Stromal cell of bone marrow (primary cell): ENCODE measurements at regions not wholly inside any gene's neighbourhood (a gene's known extent, or its start where the extent isn't known, plus 50 kb on each side); places are given as distances from the start of the nearest gene placed in this dataset.

ENCODE experiments used
- DNase-seq: peaks from one replicate; pipeline ENCODE4 v3.0.0-alpha.2; 2012; ENCODE audit warnings: low read depth

DNA sequence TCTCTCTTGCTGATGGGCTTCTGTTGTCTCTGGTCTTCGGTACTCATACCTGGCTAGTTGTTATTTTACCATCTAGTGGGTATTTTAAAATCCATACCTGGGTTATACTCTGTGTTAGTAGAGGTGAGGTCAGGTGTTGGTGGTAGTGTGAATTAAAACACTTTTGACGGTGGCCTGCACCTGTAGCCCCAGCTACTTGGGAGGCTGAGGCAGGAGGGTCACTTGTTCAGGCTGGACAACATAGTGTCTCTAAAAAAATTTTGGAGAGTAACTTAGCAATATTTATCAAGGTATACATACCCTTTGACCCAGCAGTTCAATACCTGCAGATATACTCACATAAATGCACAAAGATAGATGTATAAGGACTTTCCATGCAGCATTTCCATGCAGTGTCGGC lies 55.4 kb downstream of the GSX1 start:
- no peak for DNase-seq

DNA sequence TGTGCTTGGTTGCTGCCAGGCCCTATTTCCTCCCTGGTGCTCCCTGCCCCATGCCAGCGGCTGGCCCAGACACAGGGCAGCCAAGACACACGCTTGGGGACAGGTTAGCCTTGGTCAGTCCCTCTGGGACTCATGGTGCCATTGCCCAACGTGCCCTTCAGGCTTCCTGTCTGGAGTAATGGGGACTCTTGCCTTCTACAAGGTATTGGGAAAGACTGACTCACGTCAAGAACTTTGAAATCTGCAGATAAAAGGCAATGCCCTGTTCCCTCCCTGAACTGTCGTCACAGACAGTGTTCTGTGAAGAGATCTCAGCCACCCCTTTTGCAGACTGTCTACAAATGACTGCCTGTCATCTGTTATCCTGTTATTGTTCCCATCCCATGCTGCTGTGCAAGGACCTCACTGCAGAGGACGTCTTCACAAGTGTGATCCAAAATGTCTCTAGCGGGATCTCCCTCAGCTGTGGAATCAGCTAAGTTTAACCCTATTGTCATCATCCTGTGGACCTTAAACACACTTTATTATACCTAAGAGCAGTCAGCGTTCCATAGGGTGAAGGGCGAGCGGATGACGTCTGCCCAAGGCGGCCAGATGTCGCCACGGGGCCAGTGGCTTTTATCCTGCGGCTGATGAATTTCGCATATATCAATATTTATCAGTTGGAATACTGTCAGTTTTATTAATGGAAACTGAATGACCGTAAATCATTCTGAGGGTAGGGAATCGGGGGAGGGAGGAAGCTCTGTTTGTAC lies 59.0 kb downstream of the GSX1 start:
- DNase-seq: no peak

DNA sequence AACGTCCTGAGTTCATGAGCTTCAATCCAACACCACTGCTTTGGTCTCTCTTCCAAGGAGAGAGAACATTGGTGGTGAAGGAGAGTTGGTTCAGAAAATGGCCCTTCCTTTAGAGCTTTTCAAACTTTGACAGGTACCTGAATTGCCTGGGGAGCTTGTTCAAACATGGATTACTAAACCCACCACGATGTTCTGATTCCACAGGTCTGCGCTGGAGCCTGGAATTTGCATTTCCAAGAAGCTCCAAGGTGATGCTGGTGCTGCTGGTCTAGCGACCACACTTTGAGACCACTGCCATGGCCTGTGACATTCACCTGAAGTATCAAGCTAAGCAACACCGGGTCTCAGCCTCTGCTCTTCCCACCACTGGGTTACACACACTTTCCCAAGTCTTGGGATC lies 60.2 kb downstream of the GSX1 start:
- no peak for DNase-seq

- DNase-seq: no peak
Observed at GRCh38 chr13:27853335-27853734, 61.1 kb downstream of the GSX1 start.

DNA sequence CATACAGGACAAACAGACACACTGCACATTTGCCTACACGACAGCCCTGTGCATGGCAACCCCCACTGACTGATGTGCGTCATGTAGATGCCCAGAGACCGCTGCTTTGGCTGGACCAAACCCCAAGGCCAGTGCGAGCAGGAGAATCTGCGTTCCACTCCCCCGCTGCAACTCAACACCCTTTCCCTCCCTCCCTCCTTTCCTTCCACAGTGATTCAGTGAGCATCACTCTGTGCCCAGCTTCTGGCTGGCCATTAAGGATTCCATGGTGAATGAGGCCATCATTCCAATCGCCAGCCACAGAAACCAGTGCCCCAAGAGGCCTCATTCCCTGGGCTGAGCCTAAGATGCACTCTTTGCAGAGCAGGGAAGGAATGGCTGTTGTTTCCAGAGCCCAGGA lies 61.6 kb downstream of the GSX1 start:
- DNase-seq: peak; percentile 73

DNA sequence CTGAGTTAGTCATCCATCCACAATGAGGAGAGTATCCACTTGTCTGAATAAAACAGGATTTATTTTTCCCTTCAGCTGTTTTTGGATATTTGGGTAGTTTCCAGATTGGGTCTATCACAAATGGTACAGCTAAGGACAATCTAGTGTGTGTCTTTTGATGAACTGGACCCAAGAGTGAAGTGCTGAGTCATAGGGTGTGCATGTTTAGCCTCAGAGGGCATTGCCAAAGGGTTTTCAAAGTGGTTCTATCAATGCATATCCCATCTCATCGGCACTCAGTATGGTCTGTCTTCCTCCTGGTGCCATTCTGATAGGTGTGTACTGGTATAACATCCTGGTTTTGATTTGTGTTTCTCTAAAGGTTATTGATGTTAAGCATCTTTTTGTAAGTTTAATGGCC lies 62.3 kb downstream of the GSX1 start:
- no peak for DNase-seq

GRCh38 chr13:27855381-27855780 lies 63.1 kb downstream of the GSX1 start:
- no peak for DNase-seq

DNA sequence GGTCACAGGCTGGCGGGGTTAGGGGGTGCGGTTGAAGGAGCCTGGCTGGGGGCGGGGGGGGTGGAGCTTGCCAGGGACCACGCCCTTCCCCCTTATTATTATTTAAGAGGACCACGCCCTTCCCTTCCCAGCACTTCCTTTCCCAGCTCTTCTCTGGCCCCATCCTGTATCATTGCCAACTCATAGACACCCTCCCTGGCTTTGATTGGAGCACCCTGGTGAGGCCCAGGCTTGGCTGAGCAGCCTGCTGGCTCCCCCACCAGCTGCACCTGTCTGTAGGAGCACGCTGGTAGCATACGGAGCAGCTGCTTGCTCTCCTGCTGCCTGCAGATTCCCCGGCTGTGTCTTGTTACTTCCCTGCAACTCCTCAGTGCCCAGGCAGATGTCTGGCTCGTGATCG lies 62.5 kb upstream of the PDX1 start:
- no peak for DNase-seq

GRCh38 chr13:27858046-27858445 lies 61.8 kb upstream of the PDX1 start:
- DNase-seq: no peak

GRCh38 chr13:27860743-27861142 lies 59.1 kb upstream of the PDX1 start:
- no peak for DNase-seq

DNA sequence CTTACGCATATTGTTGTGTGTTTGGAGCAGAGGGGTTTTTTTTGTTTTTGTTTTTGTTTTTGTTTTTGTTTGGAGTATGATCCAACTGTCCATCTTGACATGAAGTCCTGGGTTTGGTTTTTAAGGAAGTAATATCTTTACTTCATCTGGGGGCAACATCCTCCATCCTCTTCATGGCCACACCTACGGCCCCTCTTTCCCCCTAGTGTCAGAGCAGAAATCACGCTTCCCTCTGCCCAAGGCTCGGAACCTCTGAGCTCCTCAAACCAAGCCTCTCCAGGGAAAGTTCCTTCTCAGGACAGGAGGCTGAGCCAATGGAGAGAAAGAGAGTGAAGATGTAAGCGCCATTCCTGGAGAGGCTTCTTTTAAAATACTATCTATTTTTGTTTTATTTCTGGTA lies 58.6 kb upstream of the PDX1 start:
- DNase-seq: no peak

- DNase-seq: no peak
Observed at GRCh38 chr13:27868641-27869435, 51.0 kb upstream of the PDX1 start.

- DNase-seq: no peak
Observed at GRCh38 chr13:27869436-27870095, 50.2 kb upstream of the PDX1 start.
